IPS-18c (cell line): ENCODE measurements at regions not wholly inside any gene's neighbourhood (a gene's known extent, or its start where the extent isn't known, plus 50 kb on each side); places are given as distances from the start of the nearest gene placed in this dataset.

ENCODE experiments used
- H3K4me3 ChIP-seq: 2 replicates; pipeline ENCODE4 v1.7.0; 2013; ENCODE audit warnings: low read depth, mild to moderate bottlenecking, low read length, moderate library complexity; ENCODE audit not compliant: insufficient read depth
- H3K9me3 ChIP-seq: one replicate; pipeline ENCODE4 v1.6.1; 2013; ENCODE audit warnings: mild to moderate bottlenecking, low read length, moderate library complexity; ENCODE audit not compliant: control insufficient read depth, insufficient read depth

GRCh38 chr3:68483041-68483440 lies 449.3 kb downstream of the TAFA4 start:
- Histone ChIP-seq H3K9me3 (no peaks in the 10 kb centered on the region), H3K4me3 (no peak overlapping the region)

GRCh38 chr3:68482565-68482964 lies 449.8 kb downstream of the TAFA4 start:
- Histone ChIP-seq H3K9me3 (no peaks in the 10 kb centered on the region), H3K4me3 (no peak overlapping the region)

GRCh38 chr3:68479779-68480178 lies 452.6 kb downstream of the TAFA4 start:
- Histone ChIP-seq H3K9me3 (no peaks in the 10 kb centered on the region), H3K4me3 (no peak overlapping the region)

GRCh38 chr3:68468695-68469375 lies 463.5 kb downstream of the TAFA4 start:
- peaks cover 2% of the 10 kb centered on the region for H3K9me3 ChIP-seq
- H3K4me3 ChIP-seq = no peak overlapping the region

- peaks cover 2% of the 10 kb centered on the region for H3K9me3 ChIP-seq
Observed at GRCh38 chr3:68467465-68467864, 464.9 kb downstream of the TAFA4 start.

GRCh38 chr3:68458581-68458980 lies 473.8 kb downstream of the TAFA4 start:
- H3K9me3 ChIP-seq = peaks cover 2% of the 10 kb centered on the region
- no peak overlapping the region for H3K4me3 ChIP-seq

More at GRCh38 chr3:68467465-68467864, 464.9 kb downstream of the TAFA4 start:
- no peak overlapping the region for H3K4me3 ChIP-seq

GRCh38 chr3:68448510-68449383 lies 483.6 kb downstream of the TAFA4 start:
- H3K4me3 ChIP-seq = no peak overlapping the region
- H3K9me3 ChIP-seq = no peaks in the 10 kb centered on the region

GRCh38 chr3:68447885-68448284 lies 484.5 kb downstream of the TAFA4 start:
- H3K9me3 ChIP-seq = no peaks in the 10 kb centered on the region

GRCh38 chr3:68441054-68441453 lies 491.3 kb downstream of the TAFA4 start:
- Histone ChIP-seq H3K4me3 (no peak overlapping the region), H3K9me3 (peaks cover 4% of the 10 kb centered on the region)

More at GRCh38 chr3:68447885-68448284, 484.5 kb downstream of the TAFA4 start:
- no peak overlapping the region for H3K4me3 ChIP-seq

GRCh38 chr3:68436619-68437401 lies 495.5 kb downstream of the TAFA4 start:
- no peak overlapping the region for H3K4me3 ChIP-seq
- H3K9me3 ChIP-seq = peaks cover 4% of the 10 kb centered on the region

- H3K4me3 ChIP-seq = no peak overlapping the region
- no peaks in the 10 kb centered on the region for H3K9me3 ChIP-seq
Observed at GRCh38 chr3:68428495-68428894, 503.9 kb downstream of the TAFA4 start.

- Histone ChIP-seq H3K9me3 (no peaks in the 10 kb centered on the region), H3K4me3 (no peak overlapping the region)
Observed at GRCh38 chr3:68424796-68425460, 507.4 kb downstream of the TAFA4 start.

- Histone ChIP-seq H3K4me3 (no peak overlapping the region), H3K9me3 (no peaks in the 10 kb centered on the region)
Observed at GRCh38 chr3:68408626-68409025, 523.7 kb downstream of the TAFA4 start.

GRCh38 chr3:68403741-68404140 lies 528.6 kb downstream of the TAFA4 start:
- Histone ChIP-seq H3K4me3 (no peak overlapping the region), H3K9me3 (no peaks in the 10 kb centered on the region)

- H3K4me3 ChIP-seq = no peak overlapping the region
- H3K9me3 ChIP-seq = no peaks in the 10 kb centered on the region
Observed at GRCh38 chr3:68402235-68402918, 530.0 kb downstream of the TAFA4 start.

- Histone ChIP-seq H3K4me3 (no peak overlapping the region), H3K9me3 (no peaks in the 10 kb centered on the region)
Observed at GRCh38 chr3:68378631-68379030, 553.7 kb downstream of the TAFA4 start.

GRCh38 chr3:68373727-68374126 lies 558.6 kb downstream of the TAFA4 start:
- Histone ChIP-seq H3K9me3 (no peaks in the 10 kb centered on the region), H3K4me3 (no peak overlapping the region)
